GM12865 (cell line): ENCODE measurements at regions not wholly inside any gene's neighbourhood (a gene's known extent, or its start where the extent isn't known, plus 50 kb on each side); places are given as distances from the start of the nearest gene placed in this dataset.
A peak's percentile ranks its signal among the peaks of the same experiment; 100 is the strongest.

Experiments
- DNase-seq: peaks from one replicate; pipeline ENCODE4 v3.0.0; 2010; ENCODE audit warnings: low read depth
- H3K4me3 ChIP-seq: 2 replicates; pipeline ENCODE4 v1.5.1; 2011; ENCODE audit warnings: mild to moderate bottlenecking, low read depth, low read length, control low read depth
- CTCF ChIP-seq: IDR thresholded peaks from 2 replicates; pipeline ENCODE4 v1.5.1; 2011; ENCODE audit warnings: low read length, control low read depth, low read depth, inconsistent platforms; ENCODE audit not compliant: insufficient read depth; ENCODE audit errors: missing control alignments

- TF ChIP-seq CTCF, result no peak
- H3K4me3 ChIP-seq, result no peak overlapping the region
- DNase-seq, result no peak
Observed at GRCh38 chr4:180465364-180465763, 1777.8 kb upstream of the TENM3 start.

GRCh38 chr4:180483036-180483435 lies 1760.2 kb upstream of the TENM3 start:
- no peak for DNase-seq
- TF ChIP-seq CTCF, result no peak
- H3K4me3 ChIP-seq, result no peak overlapping the region

- TF ChIP-seq CTCF, result no peak
- DNase-seq, result no peak
- H3K4me3 ChIP-seq, result no peak overlapping the region
Observed at GRCh38 chr4:180485407-180485806, 1757.8 kb upstream of the TENM3 start.

- no peak overlapping the region for H3K4me3 ChIP-seq
- TF ChIP-seq CTCF, result no peak
- DNase-seq, result peak; percentile 81
Observed at GRCh38 chr4:180486342-180486741, 1756.9 kb upstream of the TENM3 start.

- DNase-seq, result no peak
- no peak overlapping the region for H3K4me3 ChIP-seq
Observed at GRCh38 chr4:180489787-180490186, 1753.4 kb upstream of the TENM3 start.

GRCh38 chr4:180491210-180491609 lies 1752.0 kb upstream of the TENM3 start:
- no peak for DNase-seq
- H3K4me3 ChIP-seq, result no peak overlapping the region
- TF ChIP-seq CTCF, result no peak

More at GRCh38 chr4:180489787-180490186, 1753.4 kb upstream of the TENM3 start:
- no peak for TF ChIP-seq CTCF

GRCh38 chr4:180493299-180493698 lies 1749.9 kb upstream of the TENM3 start:
- no peak for TF ChIP-seq CTCF
- H3K4me3 ChIP-seq, result no peak overlapping the region
- DNase-seq, result peak; percentile 36
